Stimulated activated CD4-positive, alpha-beta T cell treated with anti-CD3 and anti-CD28 coated beads, Interleukin-1b, Interleukin-23, amount 100 ng/mL, for 48 hours (primary cell): ENCODE measurements at regions not wholly inside any gene's neighbourhood (a gene's known extent, or its start where the extent isn't known, plus 50 kb on each side); places are given as distances from the start of the nearest gene placed in this dataset.

Experiments
- DNase-seq: peaks from one replicate; pipeline ENCODE4 v3.0.0-alpha.2; 2020

GRCh38 chr1:5456090-5456811, 536.0 kb downstream of the NPHP4 start:
- no peak for DNase-seq

GRCh38 chr1:5455651-5456050, 536.6 kb downstream of the NPHP4 start:
- DNase-seq: no peak

DNA sequence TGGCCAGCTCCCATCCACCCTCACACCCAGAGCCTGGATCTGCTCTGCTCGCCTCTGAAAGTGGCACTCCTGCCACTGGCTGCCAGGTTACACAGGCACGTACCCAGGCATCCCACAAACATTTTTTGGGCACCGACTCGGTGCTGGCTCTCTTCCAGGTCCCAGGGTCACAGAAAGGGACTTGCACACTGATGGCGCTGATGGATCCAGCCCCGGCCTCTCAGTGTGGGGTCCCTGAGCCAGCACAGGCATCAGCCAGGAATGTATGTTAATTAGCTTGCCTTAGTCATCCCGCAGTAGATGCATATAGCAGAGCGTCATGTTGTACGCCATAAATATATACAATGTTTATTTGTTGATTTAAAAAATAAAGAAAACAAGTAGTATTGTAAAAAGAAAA, 537.2 kb downstream of the NPHP4 start:
- DNase-seq: no peak

- no peak for DNase-seq
Observed at GRCh38 chr1:5453347-5453746, 538.9 kb downstream of the NPHP4 start.

- DNase-seq: no peak
Observed at GRCh38 chr1:5451671-5452070, 540.6 kb downstream of the NPHP4 start.

DNA sequence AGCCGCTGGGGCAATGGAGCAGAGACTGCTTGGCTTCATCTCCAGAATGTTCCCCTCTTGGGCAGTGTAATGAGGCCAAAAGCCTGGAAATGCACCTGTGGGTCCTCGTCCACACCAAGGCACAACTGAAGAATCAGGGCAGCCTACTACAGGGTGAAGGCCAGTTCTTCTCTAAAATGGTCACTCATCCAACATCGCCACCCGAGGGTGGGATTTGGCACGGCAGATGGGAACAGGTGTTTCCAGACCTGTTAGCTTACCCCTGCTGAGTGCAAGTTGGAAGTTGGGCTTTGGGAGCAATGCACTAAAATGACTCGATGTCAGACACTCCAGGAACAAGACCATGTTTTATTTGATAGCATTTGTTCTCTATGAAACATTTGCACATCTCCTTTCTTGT, 543.7 kb downstream of the NPHP4 start:
- peak; percentile 4 for DNase-seq

DNA sequence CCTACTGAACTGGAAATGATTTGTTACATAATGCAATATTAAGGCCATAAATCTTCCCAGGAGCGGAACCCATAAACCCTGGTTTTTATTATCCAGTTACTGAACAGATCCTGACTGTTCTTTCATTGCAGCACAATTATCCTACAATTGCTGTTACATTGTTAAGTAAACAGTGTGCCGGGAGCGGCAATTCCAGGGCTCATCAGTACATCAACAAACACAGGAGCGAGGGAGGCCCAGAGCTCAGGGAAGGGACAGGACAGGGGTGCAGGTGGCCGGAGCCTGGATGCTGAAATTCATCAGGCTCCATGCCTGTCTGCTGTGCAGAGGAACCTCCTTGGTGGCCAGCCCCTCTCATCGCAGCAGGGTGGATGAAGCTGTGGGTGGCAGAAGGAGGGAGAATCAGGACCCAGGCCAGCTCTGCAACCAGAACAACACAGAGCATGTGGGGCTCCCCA, 544.7 kb downstream of the NPHP4 start:
- DNase-seq: no peak

DNA sequence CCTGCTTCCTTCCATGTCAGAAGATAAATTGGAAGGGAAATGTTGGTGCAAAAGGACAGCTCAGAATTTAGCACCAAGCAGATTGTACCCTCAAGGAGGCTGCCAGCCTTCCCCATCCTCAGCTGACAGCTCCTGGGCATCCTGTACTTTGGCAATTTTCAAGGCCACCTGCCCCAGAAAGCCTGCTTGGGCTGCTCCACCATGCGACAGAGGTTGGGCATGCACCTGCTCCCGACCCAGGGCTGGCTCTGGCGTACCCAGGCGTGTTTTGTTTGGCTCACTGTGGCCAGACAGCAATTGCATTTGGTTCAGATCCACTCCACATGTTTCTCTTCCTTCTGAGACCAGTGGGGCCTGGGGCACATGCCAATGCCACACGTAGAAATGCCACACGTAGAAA, 547.8 kb downstream of the NPHP4 start:
- no peak for DNase-seq

DNA sequence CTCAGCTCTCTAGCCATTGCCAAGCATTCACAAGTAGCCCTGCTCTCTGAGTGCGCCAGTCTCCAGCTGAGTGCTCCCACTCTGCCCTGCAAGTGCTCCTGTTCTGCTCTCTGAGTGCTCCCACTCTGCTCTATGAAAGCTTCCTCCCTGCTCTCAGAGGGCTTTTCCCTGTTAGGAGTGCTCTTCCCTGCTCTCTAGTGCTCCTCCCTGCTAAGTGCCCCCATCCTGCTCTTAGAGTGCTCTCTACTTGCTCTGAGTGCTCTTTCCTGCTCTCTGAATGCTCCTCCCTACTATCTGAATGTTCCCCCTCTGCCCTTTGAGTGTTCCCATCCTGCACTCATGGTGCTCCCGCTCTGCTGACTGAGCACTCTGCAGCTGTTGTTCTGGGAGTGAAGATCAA, 555.4 kb downstream of the NPHP4 start:
- no peak for DNase-seq

DNA sequence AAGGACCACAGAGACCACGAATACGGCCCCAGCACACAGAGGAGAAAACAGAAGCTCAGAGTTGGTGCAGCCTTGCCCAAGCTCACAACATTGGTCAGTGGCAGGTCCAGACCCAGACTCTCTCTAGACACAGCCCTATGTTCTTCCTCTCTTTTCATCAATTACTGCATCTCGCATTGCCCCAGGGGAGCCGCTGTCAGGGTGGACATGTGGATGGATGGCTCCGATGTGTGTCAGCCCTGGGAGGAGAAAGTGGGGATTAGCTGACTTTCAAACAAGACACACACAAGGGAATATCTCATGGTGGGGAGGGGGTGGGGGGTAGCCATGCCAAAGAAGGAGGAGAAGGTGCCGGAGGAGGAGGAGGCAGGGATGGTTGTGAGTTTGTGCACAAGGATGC, 556.8 kb downstream of the NPHP4 start:
- DNase-seq: no peak

DNA sequence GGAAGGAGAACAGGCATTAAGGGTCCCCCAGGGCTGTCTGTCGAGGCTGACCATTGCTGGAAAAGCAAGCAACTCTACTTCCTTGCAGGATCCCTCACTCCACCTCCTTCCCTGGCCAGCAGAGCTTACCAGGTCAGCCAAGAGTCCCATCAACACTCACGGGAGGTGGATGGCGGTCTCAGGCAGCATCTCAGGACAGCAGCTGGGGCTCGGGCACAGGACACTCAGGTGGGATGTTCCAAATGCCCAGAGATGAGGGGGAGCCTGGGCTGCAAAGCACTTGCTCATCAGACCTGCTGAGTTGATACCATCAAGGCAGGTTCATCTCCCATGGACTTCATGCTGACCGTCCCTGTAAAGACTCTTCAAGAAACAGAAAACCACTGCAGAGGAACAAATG, 559.8 kb downstream of the NPHP4 start:
- no peak for DNase-seq

DNA sequence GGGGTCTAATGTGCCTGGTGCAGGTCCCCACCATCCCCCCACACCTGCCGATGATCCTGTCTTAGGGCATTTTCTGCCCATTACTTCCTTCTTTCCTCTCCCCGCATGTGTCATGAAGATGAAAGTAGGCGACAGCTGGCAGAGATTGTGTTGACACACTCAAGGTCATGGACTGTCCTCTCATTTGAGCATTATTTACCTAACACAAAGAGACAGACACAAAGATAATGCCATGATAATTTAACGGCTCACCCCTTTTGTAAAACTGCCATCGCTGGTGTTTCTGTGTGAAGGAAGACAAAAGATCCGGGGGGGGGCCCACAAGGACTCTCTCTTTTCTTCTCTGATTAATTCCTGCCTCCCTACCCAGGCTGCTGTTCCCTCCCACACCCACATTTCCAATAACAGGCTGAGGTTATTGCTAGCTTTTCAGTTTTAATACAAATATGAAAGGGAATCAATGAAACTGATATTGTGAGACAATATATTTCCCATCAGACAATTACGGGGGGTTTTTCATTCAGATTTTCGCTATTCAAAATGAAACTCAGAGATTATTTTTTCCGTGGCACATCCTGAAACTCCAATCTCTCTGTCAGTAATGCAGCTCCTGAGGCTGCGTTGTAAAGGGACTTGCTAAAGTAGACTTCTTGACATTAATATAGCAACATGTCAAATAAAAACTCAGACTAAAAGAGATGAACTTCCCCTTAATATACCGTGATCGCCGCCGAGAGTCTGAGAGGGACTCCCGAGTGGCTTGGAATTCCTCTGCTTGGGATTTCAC, 561.1 kb downstream of the NPHP4 start:
- no peak for DNase-seq

DNA sequence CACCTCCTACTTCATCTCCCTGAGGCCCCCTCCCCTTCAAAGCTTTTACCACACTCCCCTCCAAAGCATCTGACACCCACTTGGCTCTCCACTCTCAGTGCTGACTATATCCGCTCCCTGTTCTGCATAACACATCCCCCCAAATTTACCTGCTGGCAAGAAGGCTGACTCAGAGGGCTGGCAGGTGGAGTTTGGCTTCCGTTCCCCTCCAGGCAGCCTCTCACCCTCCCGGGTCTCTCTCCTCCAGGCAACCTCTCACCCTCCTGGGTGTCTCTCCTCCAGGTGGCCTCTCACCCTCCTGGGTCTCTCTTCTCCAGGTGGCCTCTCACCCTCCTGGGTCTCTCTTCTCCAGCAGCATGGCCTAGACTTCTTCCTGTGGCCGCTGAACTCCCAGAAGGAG, 562.1 kb downstream of the NPHP4 start:
- no peak for DNase-seq

DNA sequence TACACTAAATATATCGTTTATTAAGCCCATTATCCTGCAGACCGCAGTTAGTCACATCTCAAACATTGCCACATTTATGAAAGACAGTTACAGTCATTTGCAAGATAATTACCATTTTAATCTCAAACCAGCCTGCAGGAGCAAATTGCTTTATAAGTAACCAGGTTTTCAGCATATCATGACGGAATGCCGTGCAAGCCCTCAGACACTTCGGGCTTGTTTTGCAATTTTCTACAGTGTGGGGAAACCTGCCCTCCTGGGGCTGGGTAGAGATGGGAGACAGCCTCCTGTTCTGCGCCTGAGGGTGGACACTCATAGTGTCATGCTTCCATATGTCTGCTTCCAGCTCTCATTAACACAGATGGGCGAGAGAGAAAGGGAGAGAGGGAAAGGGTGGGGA, 563.9 kb downstream of the NPHP4 start:
- DNase-seq: no peak

DNA sequence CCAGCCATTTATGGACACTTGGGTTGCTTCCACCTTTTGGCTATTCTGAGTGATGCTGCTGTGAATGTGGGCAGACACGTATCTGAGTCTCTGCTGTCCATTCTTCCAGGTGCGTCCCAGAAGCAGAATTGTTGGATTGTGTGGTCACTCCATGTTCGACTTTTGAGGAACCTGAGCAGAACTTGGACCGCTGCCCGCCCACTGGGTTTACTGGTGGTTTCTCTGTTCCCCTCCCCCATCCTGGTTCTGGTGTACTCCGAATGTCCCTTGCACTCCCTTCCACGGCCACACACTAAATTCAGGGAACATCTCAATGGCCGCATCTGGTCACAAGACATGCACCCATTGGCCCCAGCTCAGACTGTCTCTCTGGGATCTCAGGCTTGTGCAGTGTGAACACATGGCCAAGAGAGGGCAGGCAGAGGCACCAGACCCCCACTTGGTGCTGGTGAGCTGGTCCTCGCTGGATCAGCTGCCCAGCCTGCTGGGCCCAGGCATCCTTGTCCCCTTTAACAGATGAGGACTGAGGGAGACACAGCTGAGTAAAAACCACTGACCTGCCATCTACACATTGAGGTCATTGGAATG, 565.1 kb downstream of the NPHP4 start:
- DNase-seq: no peak

- DNase-seq: no peak
Observed at GRCh38 chr1:5424802-5425703, 567.2 kb downstream of the NPHP4 start.

DNA sequence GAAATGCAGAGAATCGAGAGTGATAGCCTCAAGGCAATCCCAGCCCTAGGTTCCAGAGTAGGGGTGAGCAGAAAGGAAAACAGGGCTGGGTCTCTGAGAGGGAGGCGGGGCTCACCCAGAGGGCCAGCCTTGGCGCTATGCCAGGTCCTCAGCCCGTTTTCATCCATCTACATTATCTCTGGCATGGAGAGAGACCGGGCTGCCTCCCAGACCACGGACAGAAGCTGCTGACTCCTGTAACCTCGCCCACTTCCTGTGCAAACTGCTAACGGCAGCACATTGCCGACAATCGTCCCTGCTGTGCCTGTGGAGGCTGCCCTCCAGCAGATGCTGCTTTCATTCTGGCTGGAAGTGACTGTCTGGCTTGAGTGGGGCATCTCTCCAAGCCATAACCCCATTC, 569.1 kb downstream of the NPHP4 start:
- peak; percentile 8 for DNase-seq

DNA sequence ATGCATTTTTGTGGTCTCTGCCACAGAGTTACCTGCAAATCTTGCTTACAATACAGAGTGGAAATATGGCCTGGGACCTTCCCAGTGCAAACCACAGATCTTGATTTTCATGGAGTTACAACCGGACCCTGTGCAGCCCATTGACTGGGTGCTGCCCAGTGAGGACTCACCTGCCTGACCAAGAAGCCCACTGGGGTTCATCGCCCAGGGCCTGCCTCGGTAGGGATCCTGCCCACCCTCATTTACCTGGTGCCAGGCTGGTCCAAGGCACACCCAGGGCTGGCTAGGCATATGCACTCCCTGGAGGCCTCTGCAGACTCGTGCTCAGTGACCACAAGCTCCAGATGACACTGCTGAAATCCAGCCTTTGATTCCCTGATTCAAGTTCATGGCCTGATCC, 572.7 kb downstream of the NPHP4 start:
- no peak for DNase-seq

- DNase-seq: no peak
Observed at GRCh38 chr1:5416518-5416917, 575.7 kb downstream of the NPHP4 start.

GRCh38 chr1:5415606-5416005, 576.6 kb downstream of the NPHP4 start:
- DNase-seq: no peak

DNA sequence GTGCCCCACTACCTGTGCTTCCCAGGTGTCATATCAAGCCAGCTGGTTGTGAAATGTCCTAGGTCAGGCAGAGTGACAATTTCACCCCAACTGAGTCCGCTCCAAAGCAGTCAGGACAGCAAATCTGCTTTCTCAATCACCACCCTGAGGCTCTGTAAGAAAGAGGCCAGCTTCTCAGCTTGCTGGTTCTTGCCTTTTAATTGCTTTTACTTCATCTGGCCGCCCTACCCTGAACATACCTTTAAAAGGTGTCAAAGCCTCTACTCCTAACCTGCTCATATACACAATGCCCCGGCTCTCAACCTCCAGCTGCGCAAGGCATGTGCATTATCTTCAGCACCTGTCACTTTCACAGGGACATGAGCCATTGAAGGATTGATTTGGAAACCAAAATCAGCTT, 581.6 kb downstream of the NPHP4 start:
- no peak for DNase-seq

DNA sequence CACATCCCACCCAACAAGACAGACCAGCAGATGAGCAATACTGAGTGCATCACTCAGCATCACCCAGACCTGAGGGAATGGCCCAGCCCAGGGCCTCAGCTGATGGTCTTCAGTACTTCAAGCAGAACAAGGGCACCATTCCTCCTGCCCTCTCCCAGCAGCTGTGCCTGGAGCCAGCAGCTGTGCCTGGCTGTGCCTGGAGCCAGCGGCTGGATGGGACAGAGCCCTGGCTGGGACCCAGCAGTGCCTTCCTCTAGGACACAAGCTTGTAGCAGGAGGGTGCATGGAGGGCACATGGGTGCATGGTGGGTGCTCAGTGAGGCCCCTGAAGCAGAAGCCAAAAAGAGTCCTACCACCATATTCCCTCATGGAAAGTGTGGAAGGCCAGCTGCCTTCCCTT, 583.8 kb downstream of the NPHP4 start:
- DNase-seq: no peak

GRCh38 chr1:5405263-5405662, 587.0 kb downstream of the NPHP4 start:
- DNase-seq: no peak
